DOHH2 (cell line): ENCODE measurements at regions not wholly inside any gene's neighbourhood (a gene's known extent, or its start where the extent isn't known, plus 50 kb on each side); places are given as distances from the start of the nearest gene placed in this dataset.
"Not testable (repeated sequence)": the region's sequence is repeated elsewhere in the genome, so short reads cannot be mapped to it uniquely, and the experiment has no call there.

ENCODE experiments used
- H3F3A ChIP-seq: fragments of 200-600 bp; sonication (generic), shearing (Covaris generic); 2 replicates; pipeline ENCODE4 v1.6.0; 2016; ENCODE audit warnings: antibody characterized with exemption, mild to moderate bottlenecking; ENCODE audit not compliant: control insufficient read depth, insufficient read depth
- H3K27ac ChIP-seq: fragments of 200-600 bp; sonication (generic); 2 replicates; pipeline ENCODE4 v1.5.1; 2014; ENCODE audit warnings: low read depth, mild to moderate bottlenecking, low read length, moderate library complexity
- H3K27me3 ChIP-seq: fragments of 200-600 bp; sonication (generic); 2 replicates; pipeline ENCODE4 v1.6.1; 2014; ENCODE audit warnings: mild to moderate bottlenecking, low read length, mixed read lengths; ENCODE audit not compliant: control insufficient read depth
- H3K36me3 ChIP-seq: fragments of 200-600 bp; sonication (generic); 2 replicates; pipeline ENCODE4 v1.6.1; 2014; ENCODE audit warnings: mild to moderate bottlenecking, low read length, moderate library complexity, mixed read lengths; ENCODE audit not compliant: control insufficient read depth
- H3K4me1 ChIP-seq: fragments of 200-600 bp; sonication (generic); 2 replicates; pipeline ENCODE4 v1.6.1; 2014; ENCODE audit warnings: mild to moderate bottlenecking, low read length, mixed read lengths; ENCODE audit not compliant: control insufficient read depth
- H3K4me2 ChIP-seq: fragments of 200-600 bp; sonication (generic); 2 replicates; pipeline ENCODE4 v1.6.0; 2014; ENCODE audit warnings: mild to moderate bottlenecking, low read length, moderate library complexity
- H3K4me3 ChIP-seq: fragments of 200-600 bp; sonication (generic); 2 replicates; pipeline ENCODE4 v1.5.1; 2014; ENCODE audit warnings: mild to moderate bottlenecking, low read length, mixed read lengths
- H3K79me2 ChIP-seq: fragments of 200-600 bp; sonication (generic); 2 replicates; pipeline ENCODE4 v1.6.1; 2014; ENCODE audit warnings: mild to moderate bottlenecking, low read length, mixed read lengths; ENCODE audit not compliant: control insufficient read depth
- H3K9me2 ChIP-seq: fragments of 200-600 bp; sonication (generic); replicated peaks from 2 replicates; pipeline ENCODE4 v1.6.1; 2014; ENCODE audit warnings: mild to moderate bottlenecking, low read length, mixed read lengths; ENCODE audit not compliant: control insufficient read depth
- H3K9me3 ChIP-seq: fragments of 200-600 bp; sonication (generic); 2 replicates; pipeline ENCODE4 v1.6.1; 2014; ENCODE audit warnings: antibody characterized with exemption, low read length, mixed read lengths; ENCODE audit not compliant: control insufficient read depth, insufficient read depth
- H4K20me1 ChIP-seq: fragments of 200-600 bp; sonication (generic); 2 replicates; pipeline ENCODE4 v1.6.0; 2014; ENCODE audit warnings: low read depth, mild to moderate bottlenecking, antibody characterized with exemption, low read length, moderate library complexity; ENCODE audit not compliant: control insufficient read depth, insufficient read depth
- EZH2phosphoT487 ChIP-seq: fragments of 200-600 bp; sonication (generic); IDR thresholded peaks from 2 replicates; pipeline ENCODE4 v1.6.1; 2017; ENCODE audit warnings: borderline replicate concordance, mild to moderate bottlenecking, antibody characterized with exemption, low read length, moderate library complexity, mixed read lengths
- TF ChIP-seq, protein P1 (sequence below): fragments of 200-600 bp; sonication (generic); IDR thresholded peaks from one replicate; pipeline ENCODE4 v1.5.1; 2014; ENCODE audit warnings: antibody characterized with exemption, mild to moderate bottlenecking, low read depth, low read length; ENCODE audit not compliant: poor library complexity, severe bottlenecking

DNA sequence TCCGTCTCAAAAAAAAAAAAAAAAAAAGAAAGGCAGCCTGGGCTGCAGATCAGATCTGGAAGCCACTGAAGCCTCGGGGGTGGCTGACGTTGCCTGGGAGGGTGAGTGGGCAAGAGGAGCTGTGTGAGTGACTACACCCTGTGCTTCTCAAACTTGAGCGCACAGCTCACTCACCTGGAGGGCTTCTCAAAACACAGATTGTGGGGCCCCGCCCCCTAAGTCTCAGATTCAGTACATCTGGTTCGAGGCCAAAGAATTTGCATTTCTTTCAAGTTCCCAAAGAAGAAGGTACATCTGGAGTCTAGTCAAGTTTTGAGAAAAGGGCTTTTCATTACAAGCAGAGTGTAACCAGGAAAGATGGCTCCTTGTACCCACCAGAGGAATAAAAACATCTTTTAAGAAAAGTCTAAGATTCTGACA is 97.7 kb upstream of the CAB39 start:
- TF ChIP-seq, protein P1, sequence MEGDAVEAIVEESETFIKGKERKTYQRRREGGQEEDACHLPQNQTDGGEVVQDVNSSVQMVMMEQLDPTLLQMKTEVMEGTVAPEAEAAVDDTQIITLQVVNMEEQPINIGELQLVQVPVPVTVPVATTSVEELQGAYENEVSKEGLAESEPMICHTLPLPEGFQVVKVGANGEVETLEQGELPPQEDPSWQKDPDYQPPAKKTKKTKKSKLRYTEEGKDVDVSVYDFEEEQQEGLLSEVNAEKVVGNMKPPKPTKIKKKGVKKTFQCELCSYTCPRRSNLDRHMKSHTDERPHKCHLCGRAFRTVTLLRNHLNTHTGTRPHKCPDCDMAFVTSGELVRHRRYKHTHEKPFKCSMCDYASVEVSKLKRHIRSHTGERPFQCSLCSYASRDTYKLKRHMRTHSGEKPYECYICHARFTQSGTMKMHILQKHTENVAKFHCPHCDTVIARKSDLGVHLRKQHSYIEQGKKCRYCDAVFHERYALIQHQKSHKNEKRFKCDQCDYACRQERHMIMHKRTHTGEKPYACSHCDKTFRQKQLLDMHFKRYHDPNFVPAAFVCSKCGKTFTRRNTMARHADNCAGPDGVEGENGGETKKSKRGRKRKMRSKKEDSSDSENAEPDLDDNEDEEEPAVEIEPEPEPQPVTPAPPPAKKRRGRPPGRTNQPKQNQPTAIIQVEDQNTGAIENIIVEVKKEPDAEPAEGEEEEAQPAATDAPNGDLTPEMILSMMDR, result no peak
- TF ChIP-seq EZH2phosphoT487, result no peak
- peaks cover 42% of the 10 kb centered on the region for H3K4me1 ChIP-seq
- peak overlapping the region; percentile 75 for H3K4me2 ChIP-seq
- H3K9me3 ChIP-seq, result no peaks in the 10 kb centered on the region
- peak overlapping the region; percentile 61 for H3K4me3 ChIP-seq
- H3K27ac ChIP-seq, result peak overlapping the region; percentile 56
- no peaks in the 10 kb centered on the region for H4K20me1 ChIP-seq
- H3K79me2 ChIP-seq, result no peaks in the 10 kb centered on the region
- H3K9me2 ChIP-seq, result no peaks in the 10 kb centered on the region
- no peaks in the 10 kb centered on the region for H3F3A ChIP-seq
- H3K36me3 ChIP-seq, result no peaks in the 10 kb centered on the region
- no peaks in the 10 kb centered on the region for H3K27me3 ChIP-seq

DNA sequence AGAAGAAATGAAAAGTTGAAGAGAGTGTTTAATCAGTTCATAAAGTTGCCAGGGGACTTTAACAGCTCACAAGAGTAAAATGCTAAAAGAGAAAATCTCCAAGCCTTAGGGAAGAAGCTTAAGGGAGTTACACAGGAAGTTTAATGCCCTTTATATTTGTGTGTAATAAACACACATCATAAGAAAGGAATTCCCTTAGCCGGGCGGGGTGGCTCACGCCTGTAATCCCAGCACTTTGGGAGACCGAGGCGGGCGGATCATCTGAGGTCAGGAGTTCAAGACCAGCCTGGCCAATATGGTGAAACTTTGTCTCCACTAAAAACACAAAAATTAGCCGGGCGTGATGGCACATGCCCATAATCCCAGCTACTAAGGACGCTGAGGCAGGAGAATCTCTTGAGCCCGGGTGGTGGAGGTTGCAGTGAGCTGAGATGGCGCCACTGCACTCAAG is 95.4 kb upstream of the CAB39 start:
- not testable (repeated sequence) for H4K20me1 ChIP-seq, H3F3A ChIP-seq, H3K9me3 ChIP-seq, H3K79me2 ChIP-seq, H3K36me3 ChIP-seq, H3K27me3 ChIP-seq, H3K27ac ChIP-seq, H3K9me2 ChIP-seq, H3K4me3 ChIP-seq, H3K4me2 ChIP-seq
- H3K4me1 ChIP-seq, result peaks cover 26% of the 10 kb centered on the region

DNA sequence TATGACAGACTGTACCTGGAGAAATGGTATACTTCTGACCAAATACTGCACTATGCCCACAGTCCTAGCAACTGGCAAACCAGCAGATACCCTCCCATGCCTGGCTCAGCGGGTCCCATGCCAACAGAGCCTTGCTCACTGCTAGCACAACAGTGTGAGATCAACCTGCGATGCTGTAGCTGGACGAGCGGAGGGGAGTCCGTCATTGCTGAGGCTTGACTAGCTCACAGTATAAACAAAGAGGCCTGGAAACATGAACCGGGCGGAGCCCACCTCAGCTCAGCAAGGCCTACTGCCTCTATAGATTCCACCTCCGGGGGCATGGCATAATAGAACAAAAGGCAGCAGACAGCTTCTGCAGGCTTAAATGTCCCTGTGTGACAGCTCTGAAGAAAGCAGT is 93.2 kb upstream of the CAB39 start:
- H3K9me2 ChIP-seq, result no peaks in the 10 kb centered on the region
- H3K79me2 ChIP-seq, result no peaks in the 10 kb centered on the region
- no peak overlapping the region for H3K4me2 ChIP-seq
- H4K20me1 ChIP-seq, result no peaks in the 10 kb centered on the region
- TF ChIP-seq, protein P1, result no peak
- no peak for TF ChIP-seq EZH2phosphoT487
- H3K4me1 ChIP-seq, result peaks cover 18% of the 10 kb centered on the region
- H3K4me3 ChIP-seq, result no peak overlapping the region
- no peaks in the 10 kb centered on the region for H3K9me3 ChIP-seq
- no peak overlapping the region for H3K27ac ChIP-seq
- H3K36me3 ChIP-seq, result no peaks in the 10 kb centered on the region
- H3K27me3 ChIP-seq, result no peaks in the 10 kb centered on the region
- no peaks in the 10 kb centered on the region for H3F3A ChIP-seq

DNA sequence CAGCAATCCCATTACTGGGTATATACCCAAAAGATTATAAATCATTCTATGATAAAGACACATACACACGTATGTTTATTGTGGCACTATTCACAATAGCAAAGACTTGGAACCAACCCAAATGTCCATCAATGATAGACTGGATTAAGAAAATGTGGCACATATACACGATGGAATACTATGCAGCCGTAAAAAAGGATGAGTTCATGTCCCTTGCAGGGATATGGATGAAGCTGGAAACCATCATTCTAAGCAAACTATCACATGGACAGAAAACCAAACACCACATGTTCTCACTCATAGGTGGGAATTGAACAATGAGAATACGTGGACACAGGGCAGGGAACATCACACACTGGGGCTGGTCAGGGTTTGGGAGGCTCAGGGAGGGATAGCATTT is 87.4 kb upstream of the CAB39 start:
- not testable (repeated sequence) for H3K4me2 ChIP-seq, H3K79me2 ChIP-seq, H3K9me3 ChIP-seq, H3F3A ChIP-seq, H3K27ac ChIP-seq, H3K9me2 ChIP-seq, H3K27me3 ChIP-seq, H3K36me3 ChIP-seq, H3K4me1 ChIP-seq, H4K20me1 ChIP-seq, H3K4me3 ChIP-seq

DNA sequence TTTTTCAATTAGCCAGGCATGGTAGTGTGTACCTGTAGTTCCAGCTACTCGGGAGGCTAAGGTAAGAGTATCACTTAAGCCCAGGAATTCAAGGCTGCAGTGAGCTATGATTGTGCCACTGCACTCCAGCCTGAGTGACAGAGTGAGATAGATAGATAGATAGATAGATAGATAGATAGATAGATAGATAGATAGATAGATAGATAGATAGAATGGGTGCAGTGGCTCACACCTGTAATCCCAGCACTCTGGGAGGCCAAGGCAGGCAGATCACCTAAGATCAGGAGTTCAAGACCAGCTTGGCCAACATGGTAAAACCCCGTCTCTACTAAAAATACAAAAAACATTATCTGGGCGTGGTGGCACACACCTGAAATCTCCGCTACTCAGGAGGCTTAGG is 85.6 kb upstream of the CAB39 start:
- not testable (repeated sequence) for H3K4me2 ChIP-seq, H3K79me2 ChIP-seq, H3K9me3 ChIP-seq, H4K20me1 ChIP-seq, H3K4me1 ChIP-seq, H3K36me3 ChIP-seq, H3K27me3 ChIP-seq, H3K9me2 ChIP-seq, H3F3A ChIP-seq, H3K4me3 ChIP-seq, H3K27ac ChIP-seq
